ENCODE measurements at regions not wholly inside any gene's neighbourhood (a gene's known extent, or its start where the extent isn't known, plus 50 kb on each side); places are given as distances from the start of the nearest gene placed in this dataset.

DNA sequence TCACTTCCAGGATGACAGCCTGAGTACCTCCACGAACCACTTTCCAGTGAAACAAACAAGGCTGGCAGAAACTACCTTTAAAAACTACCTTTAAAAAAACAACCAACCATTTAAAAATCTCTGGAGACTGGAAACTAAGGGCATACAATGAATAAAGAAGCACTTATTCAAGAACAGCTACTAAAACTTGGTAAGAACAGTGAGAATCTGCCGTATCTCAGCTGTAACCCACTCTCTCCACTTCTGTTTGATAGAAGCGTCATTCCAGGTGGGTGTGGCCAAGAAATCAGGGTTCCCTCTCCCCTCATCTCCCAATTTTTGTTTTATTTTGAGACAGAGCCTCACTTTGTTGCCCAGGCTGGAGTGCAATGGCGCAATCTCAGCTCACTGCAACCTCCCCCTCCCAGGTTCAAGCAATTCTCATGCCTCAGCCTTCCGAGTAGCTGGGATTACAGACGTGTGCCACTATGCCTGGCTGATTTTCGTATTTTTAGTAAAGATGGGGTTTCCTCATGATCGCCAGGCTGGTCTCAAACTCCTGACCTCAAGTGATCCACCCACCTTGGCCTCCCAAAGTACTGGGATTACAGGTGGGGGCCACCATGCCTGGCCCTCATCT lies 158.8 kb upstream of the CHST15 start:
- Mint-ChIP-seq H3K4me1 (ENCODE audit: low read depth, unreplicated experiment) (no peaks in the 10 kb centered on the region), H3K27me3 (ENCODE audit: insufficient read depth, unreplicated experiment) (peaks cover 7% of the 10 kb centered on the region), H3K27ac (ENCODE audit: unreplicated experiment) (no peak overlapping the region), H3K9me3 (ENCODE audit: unreplicated experiment) (peaks cover 10% of the 10 kb centered on the region), H3K36me3 (ENCODE audit: insufficient read depth, unreplicated experiment) (no peaks in the 10 kb centered on the region), H3K4me3 (ENCODE audit: unreplicated experiment) (no peak overlapping the region)
- intact Hi-C loops (cut with micrococcal nuclease; ENCODE audit: unreplicated experiment): no loop called here
- no peaks in the 10 kb centered on the region for H3K36me3 ChIP-seq (ENCODE audit: control insufficient read depth, insufficient read depth, low read length)
- ChIA-PET POLR2A (no interaction called here), CTCF (no interaction called here)
- DNase-seq: no peak
- TF ChIP-seq, protein P1, sequence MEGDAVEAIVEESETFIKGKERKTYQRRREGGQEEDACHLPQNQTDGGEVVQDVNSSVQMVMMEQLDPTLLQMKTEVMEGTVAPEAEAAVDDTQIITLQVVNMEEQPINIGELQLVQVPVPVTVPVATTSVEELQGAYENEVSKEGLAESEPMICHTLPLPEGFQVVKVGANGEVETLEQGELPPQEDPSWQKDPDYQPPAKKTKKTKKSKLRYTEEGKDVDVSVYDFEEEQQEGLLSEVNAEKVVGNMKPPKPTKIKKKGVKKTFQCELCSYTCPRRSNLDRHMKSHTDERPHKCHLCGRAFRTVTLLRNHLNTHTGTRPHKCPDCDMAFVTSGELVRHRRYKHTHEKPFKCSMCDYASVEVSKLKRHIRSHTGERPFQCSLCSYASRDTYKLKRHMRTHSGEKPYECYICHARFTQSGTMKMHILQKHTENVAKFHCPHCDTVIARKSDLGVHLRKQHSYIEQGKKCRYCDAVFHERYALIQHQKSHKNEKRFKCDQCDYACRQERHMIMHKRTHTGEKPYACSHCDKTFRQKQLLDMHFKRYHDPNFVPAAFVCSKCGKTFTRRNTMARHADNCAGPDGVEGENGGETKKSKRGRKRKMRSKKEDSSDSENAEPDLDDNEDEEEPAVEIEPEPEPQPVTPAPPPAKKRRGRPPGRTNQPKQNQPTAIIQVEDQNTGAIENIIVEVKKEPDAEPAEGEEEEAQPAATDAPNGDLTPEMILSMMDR (IDR thresholded peaks at IDR 0.05; ENCODE audit: insufficient read depth in 1 of 2, low read depth in 1 of 2, low read length in 1 of 2, severe bottlenecking in 1 of 2, unreplicated experiment in 1 of 2): no peak
- H3K4me1 ChIP-seq: no peaks in the 10 kb centered on the region
- H3K9me3 ChIP-seq: no peaks in the 10 kb centered on the region
- H3K27me3 ChIP-seq (replicated peaks; ENCODE audit: control insufficient read depth, insufficient read depth, low read length): no peaks in the 10 kb centered on the region
- no TSS peak for BruUV-seq (replicated peaks)
- H3K4me3 ChIP-seq (ENCODE audit: low read depth, low read length): no peak overlapping the region

DNA sequence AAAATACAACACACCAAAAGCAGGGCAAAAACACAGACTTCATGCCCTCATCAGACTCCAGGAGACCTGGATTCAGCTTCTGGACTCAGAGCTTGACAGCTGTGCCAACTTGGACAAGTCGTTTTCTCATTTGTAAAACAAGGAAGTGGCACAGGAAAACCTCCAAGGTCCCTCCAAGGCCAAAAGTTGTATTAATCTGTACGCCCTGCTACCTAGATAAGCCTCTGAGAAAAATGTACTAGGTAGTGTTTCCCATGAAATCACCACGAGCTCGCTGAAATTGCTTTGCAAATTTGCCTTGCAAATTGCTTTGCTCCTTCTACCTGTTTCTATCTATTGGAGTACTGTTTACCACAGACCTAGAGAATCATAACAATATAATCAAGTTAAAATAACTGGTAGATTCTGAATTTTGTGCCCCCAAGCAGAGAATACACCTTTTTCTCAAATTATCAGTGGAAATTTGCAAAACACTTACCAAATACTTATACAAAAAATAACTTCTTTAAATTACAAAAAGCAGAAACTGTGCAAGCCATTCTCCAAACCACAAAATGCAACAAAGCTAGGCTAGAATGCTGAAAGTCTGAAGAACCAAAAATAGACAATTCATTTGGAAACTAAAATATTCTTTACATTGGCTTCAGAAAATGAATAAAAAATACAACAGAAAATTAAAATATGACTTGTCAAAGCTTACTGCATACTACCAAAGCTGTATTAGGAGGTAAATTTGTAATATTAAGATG lies 158.1 kb upstream of the CHST15 start:
- CTCF ChIA-PET: no interaction called here

DNA sequence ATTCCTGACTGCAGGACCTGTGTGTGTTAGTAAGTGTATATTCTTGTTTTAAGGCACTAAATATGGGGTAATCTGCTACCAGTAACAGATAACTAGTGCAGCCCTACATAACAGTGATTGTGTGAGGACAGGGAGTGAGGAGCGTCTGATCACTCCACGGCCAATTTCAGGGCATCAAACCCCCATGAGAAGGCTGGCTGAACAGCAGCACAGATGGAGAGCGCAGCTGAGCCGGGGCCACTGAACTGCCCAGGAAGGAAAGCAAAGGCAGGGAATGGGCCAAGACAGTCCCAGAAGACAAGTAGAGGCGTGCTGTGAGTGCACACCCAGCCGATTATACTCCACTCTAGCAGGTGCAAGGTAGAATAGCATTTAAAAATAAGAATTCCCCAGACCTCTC lies 157.1 kb upstream of the CHST15 start:
- intact Hi-C loops (cut with micrococcal nuclease; ENCODE audit: unreplicated experiment): no loop called here
- Histone ChIP-seq H3K27me3 (replicated peaks; ENCODE audit: control insufficient read depth, insufficient read depth, low read length) (no peaks in the 10 kb centered on the region), H3K36me3 (ENCODE audit: control insufficient read depth, insufficient read depth, low read length) (no peaks in the 10 kb centered on the region), H3K4me3 (ENCODE audit: low read depth, low read length) (no peak overlapping the region), H3K9me3 (no peaks in the 10 kb centered on the region), H3K4me1 (no peaks in the 10 kb centered on the region)
- no peaks in the 10 kb centered on the region for H3K36me3 Mint-ChIP-seq (ENCODE audit: insufficient read depth, unreplicated experiment)
- H3K27ac Mint-ChIP-seq (ENCODE audit: unreplicated experiment): no peak overlapping the region
- CTCF ChIA-PET: interaction anchor here (0.6 kb wide), 1 partner anchor 144 kb away, joined by 3 read pairs; no protein-coding TSS in a partner anchor
- peaks cover 10% of the 10 kb centered on the region for H3K27me3 Mint-ChIP-seq (ENCODE audit: insufficient read depth, unreplicated experiment)
- TF ChIP-seq, protein P1 (IDR thresholded peaks at IDR 0.05; ENCODE audit: insufficient read depth in 1 of 2, low read depth in 1 of 2, low read length in 1 of 2, severe bottlenecking in 1 of 2, unreplicated experiment in 1 of 2): no peak
- H3K4me3 Mint-ChIP-seq (ENCODE audit: unreplicated experiment): no peak overlapping the region
- H3K4me1 Mint-ChIP-seq (ENCODE audit: low read depth, unreplicated experiment): no peaks in the 10 kb centered on the region
- BruUV-seq (replicated peaks): no TSS peak
- peaks cover 7% of the 10 kb centered on the region for H3K9me3 Mint-ChIP-seq (ENCODE audit: unreplicated experiment)
- DNase-seq: no peak
- POLR2A ChIA-PET: no interaction called here

More for the DNA sequence above, 158.1 kb upstream of the CHST15 start:
- Mint-ChIP-seq H3K4me1 (ENCODE audit: low read depth, unreplicated experiment) (no peaks in the 10 kb centered on the region), H3K9me3 (ENCODE audit: unreplicated experiment) (peaks cover 10% of the 10 kb centered on the region), H3K27ac (ENCODE audit: unreplicated experiment) (no peak overlapping the region), H3K27me3 (ENCODE audit: insufficient read depth, unreplicated experiment) (peaks cover 10% of the 10 kb centered on the region), H3K36me3 (ENCODE audit: insufficient read depth, unreplicated experiment) (no peaks in the 10 kb centered on the region), H3K4me3 (ENCODE audit: unreplicated experiment) (no peak overlapping the region)
- POLR2A ChIA-PET: no interaction called here
- DNase-seq: no peak
- BruUV-seq (replicated peaks): no TSS peak
- H3K4me3 ChIP-seq (ENCODE audit: low read depth, low read length): no peak overlapping the region
- H3K9me3 ChIP-seq: no peaks in the 10 kb centered on the region
- no peaks in the 10 kb centered on the region for H3K27me3 ChIP-seq (replicated peaks; ENCODE audit: control insufficient read depth, insufficient read depth, low read length)
- no peaks in the 10 kb centered on the region for H3K36me3 ChIP-seq (ENCODE audit: control insufficient read depth, insufficient read depth, low read length)
- no peaks in the 10 kb centered on the region for H3K4me1 ChIP-seq
- TF ChIP-seq, protein P1 (IDR thresholded peaks at IDR 0.05; ENCODE audit: insufficient read depth in 1 of 2, low read depth in 1 of 2, low read length in 1 of 2, severe bottlenecking in 1 of 2, unreplicated experiment in 1 of 2): no peak
- intact Hi-C loops (cut with micrococcal nuclease; ENCODE audit: unreplicated experiment): no loop called here
